ENCODE measurements at regions not wholly inside any gene's neighbourhood (a gene's known extent, or its start where the extent isn't known, plus 50 kb on each side); places are given as distances from the start of the nearest gene placed in this dataset.

- TF ChIP-seq EZH2 (IDR thresholded peaks at IDR 0.05) (no peak), CTCF (IDR thresholded peaks at IDR 0.05) (no peak)
Measured at GRCh38 chr7:27312820-27313219, 70.2 kb downstream of the EVX1 start.

Measured in neural progenitor cell (in vitro differentiated cells).